Common myeloid progenitor, CD34-positive (primary cell): ENCODE measurements at regions not wholly inside any gene's neighbourhood (a gene's known extent, or its start where the extent isn't known, plus 50 kb on each side); places are given as distances from the start of the nearest gene placed in this dataset.

Source experiments
- CTCF ChIA-PET: fragments of 350-600 bp; sonication (Branson Sonifier 250); formaldehyde crosslinking; loops from one replicate; lab custom pipeline; 2021; ENCODE audit warnings: antibody characterized with exemption; lab: Charles Lee
- POLR2A ChIA-PET: fragments of 350-600 bp; sonication (Branson Sonifier 250); formaldehyde crosslinking; loops from one replicate; lab custom pipeline; 2021; ENCODE audit warnings: antibody characterized with exemption; lab: Charles Lee
- DNase-seq, 3 donors: peaks; one replicate each; pipeline versions ENCODE4 v3.0.0 to v3.0.0-alpha.2; 2013
- H3K27ac ChIP-seq, 2 experiments: 1 replicate in 1 of 2; 2 replicates in 1 of 2; pipeline ENCODE4 v1.7.0; 2013; ENCODE audit warnings: inconsistent platforms in 2 of 2, low read length in 2 of 2, mild to moderate bottlenecking in 2 of 2, low read depth in 1 of 2, moderate library complexity in 1 of 2; ENCODE audit not compliant: severe bottlenecking in 2 of 2, insufficient read depth in 1 of 2, poor library complexity in 1 of 2
- H3K27me3 ChIP-seq, 5 experiments: replicated peaks in 2 of 5; 1 replicate in 3 of 5; 2 replicates in 2 of 5; pipeline versions ENCODE4 v1.6.1 to v1.7.0; 2013; ENCODE audit warnings: low read length in 4 of 5, mild to moderate bottlenecking in 2 of 5, moderate library complexity in 2 of 5, inconsistent platforms in 1 of 5; ENCODE audit not compliant: insufficient read depth in 5 of 5, control insufficient read depth in 4 of 5
- H3K36me3 ChIP-seq, 4 experiments: 1 replicate in 2 of 4; 2 replicates in 2 of 4; pipeline versions ENCODE4 v1.6.1 to v1.7.0; 2013; ENCODE audit warnings: low read length in 3 of 4, control low read depth in 1 of 4, mild to moderate bottlenecking in 1 of 4; ENCODE audit not compliant: control insufficient read depth in 4 of 4, insufficient read depth in 4 of 4
- H3K4me1 ChIP-seq, 4 experiments: 1 replicate in 3 of 4; 2 replicates in 1 of 4; pipeline versions ENCODE4 v1.6.1 to v1.7.1; 2013; ENCODE audit warnings: low read length in 3 of 4, mild to moderate bottlenecking in 3 of 4, control low read depth in 1 of 4, inconsistent platforms in 1 of 4, moderate library complexity in 1 of 4; ENCODE audit not compliant: control insufficient read depth in 4 of 4, insufficient read depth in 4 of 4; ENCODE audit errors: control extremely low read depth in 1 of 4
- H3K4me3 ChIP-seq, 7 experiments: 1 replicate in 4 of 7; 2 replicates in 3 of 7; pipeline versions ENCODE4 v1.5.1 to v1.7.0; 2013; ENCODE audit warnings: mild to moderate bottlenecking in 7 of 7, low read length in 6 of 7, moderate library complexity in 6 of 7, inconsistent platforms in 2 of 7, low read depth in 2 of 7, control low read depth in 1 of 7; ENCODE audit not compliant: insufficient read depth in 4 of 7, control insufficient read depth in 1 of 7; ENCODE audit errors: extremely low read depth in 1 of 7
- H3K9me3 ChIP-seq, 5 experiments: 1 replicate in 4 of 5; 2 replicates in 1 of 5; pipeline versions ENCODE4 v1.6.1 to v1.7.1; 2013; ENCODE audit warnings: low read length in 4 of 5, mild to moderate bottlenecking in 2 of 5, inconsistent platforms in 1 of 5, low read depth in 1 of 5, moderate library complexity in 1 of 5; ENCODE audit not compliant: control insufficient read depth in 4 of 5, insufficient read depth in 2 of 5; ENCODE audit errors: control extremely low read depth in 1 of 5
- WGBS: methylation state at CpG from one replicate; pipeline ENCODE4 v1.1.5; 2013; ENCODE audit not compliant: insufficient coverage; 5-methylcytosine and 5-hydroxymethylcytosine counted together

DNA sequence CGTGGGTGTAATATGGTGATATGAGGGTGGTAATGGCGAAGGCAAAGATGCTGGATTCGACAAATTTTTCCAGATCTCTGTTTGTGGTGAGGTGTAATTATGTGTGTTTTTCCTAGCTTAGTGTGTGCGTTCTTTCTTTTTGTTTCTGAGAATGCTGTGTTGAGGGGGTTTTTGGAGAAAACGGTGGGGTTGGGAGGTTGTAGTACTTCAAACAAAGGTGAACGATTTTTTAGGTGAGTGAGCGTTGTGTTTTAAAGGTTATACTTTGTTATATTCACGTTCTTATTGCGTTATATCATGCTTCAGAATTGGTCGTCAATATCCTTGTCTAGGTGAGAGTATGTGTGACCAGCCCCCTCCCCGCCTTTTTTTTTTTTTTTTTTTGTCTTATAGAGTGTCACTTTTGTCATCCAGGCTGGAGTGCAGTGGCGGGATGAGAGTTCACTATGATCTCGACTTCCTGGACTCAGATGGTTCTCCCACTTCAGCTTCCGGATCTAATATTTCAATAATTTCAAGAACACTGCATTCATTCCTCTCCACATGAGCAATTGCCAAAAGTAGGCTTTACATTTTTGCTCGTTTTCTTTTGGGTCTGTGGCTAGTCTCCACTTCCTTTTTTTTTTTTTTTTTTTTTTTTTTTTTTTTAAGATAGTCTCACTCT, 82.2 kb upstream of the RNU2-1 start:
- H3K36me3 ChIP-seq, result no peaks in the 10 kb centered on the region
- peaks cover 0 to 6% (median 1%) of the 10 kb centered on the region in 4 experiments for H3K4me1 ChIP-seq
- no peak overlapping the region for H3K4me3 ChIP-seq
- POLR2A ChIA-PET, result interaction anchor here (0.6 to 3.1 kb wide), 19 partner anchors 9 to 351 kb away, joined by 3 to 51 read pairs (median 5); partner anchors contain the start of genes BRCA1, DHX8, NBR1 and TMEM106A
- DNase-seq, result no peak
- 0% methylated on average over 7 of the region's 15 CpGs for WGBS
- CTCF ChIA-PET, result interaction anchor here (0.7 to 1.7 kb wide), 6 partner anchors 98 to 292 kb away, joined by 3 to 6 read pairs (median 3); partner anchors contain the start of gene TMEM106A
- no peak overlapping the region for H3K27ac ChIP-seq
- H3K27me3 ChIP-seq, result no peaks in the 10 kb centered on the region
- H3K9me3 ChIP-seq, result peaks cover 0 to 7% (median 4%) of the 10 kb centered on the region in 5 experiments

DNA sequence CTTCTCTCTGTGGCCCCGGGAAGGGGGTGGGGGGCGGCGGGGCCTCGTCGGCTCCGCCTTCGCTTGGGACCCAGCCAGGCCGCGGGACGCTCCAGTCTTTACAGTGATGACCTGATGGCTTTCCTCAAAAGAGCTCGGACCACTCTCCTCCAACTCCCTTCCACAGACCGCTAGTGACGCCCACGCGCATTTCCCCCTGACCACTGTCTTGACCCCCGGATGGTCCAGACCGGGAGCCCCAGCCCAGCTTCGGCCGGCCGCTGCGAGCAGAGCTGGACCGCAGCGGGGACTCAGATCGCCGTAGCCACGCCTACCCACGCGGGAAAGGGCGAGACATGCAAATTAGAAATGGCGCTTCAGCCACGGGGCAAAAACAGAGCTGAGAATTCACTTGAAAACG, 81.6 kb upstream of the RNU2-1 start:
- Histone ChIP-seq H3K27ac (no peak overlapping the region), H3K27me3 (no peaks in the 10 kb centered on the region), H3K4me1 (peaks cover 0 to 6% (median 1%) of the 10 kb centered on the region in 4 experiments), H3K4me3 (no peak overlapping the region), H3K36me3 (no peaks in the 10 kb centered on the region), H3K9me3 (peaks cover 0 to 7% (median 4%) of the 10 kb centered on the region in 5 experiments)
- DNase-seq, result no peak
- ChIA-PET POLR2A (interaction anchor here (0.6 to 3.1 kb wide), 18 partner anchors 8 to 351 kb away, joined by 3 to 51 read pairs (median 5); partner anchors contain the start of genes BRCA1, DHX8, NBR1 and TMEM106A), CTCF (interaction anchor here (1.2 to 1.7 kb wide), 3 partner anchors 101 to 291 kb away, joined by 3 to 6 read pairs (median 4); partner anchors contain the start of gene TMEM106A)
- under 1% methylated on average over 31 of the region's 32 CpGs for WGBS

DNA sequence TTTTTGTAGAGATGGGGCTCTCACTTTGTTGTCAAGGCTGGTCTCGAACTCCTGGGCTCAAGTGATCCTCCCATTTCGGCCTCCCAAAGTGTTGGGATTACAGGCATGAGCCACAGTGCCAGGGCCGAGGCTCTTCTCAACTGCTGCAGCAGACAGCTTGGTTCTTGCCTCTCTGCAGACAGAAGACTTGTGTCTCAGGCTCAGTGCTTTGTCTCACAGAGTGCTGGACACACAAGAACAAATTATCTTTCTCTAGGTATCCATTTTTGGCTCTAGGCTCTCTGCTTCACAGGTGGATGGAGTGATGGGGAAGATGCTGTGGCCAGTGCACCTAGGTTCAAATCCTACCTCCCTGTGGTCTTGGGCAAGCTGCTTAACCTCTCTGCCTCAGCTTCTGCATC, 80.8 kb upstream of the RNU2-1 start:
- no peak overlapping the region for H3K27ac ChIP-seq
- no peaks in the 10 kb centered on the region for H3K27me3 ChIP-seq
- no peak overlapping the region for H3K4me3 ChIP-seq
- 88% methylated on average over 3 of the region's 3 CpGs for WGBS
- ChIA-PET POLR2A (interaction anchor here (1.1 to 3.1 kb wide), 6 partner anchors 20 to 296 kb away, joined by 3 to 51 read pairs (median 18); partner anchors contain the start of gene TMEM106A), CTCF (interaction anchor here (1.7 kb wide), 1 partner anchor 290 kb away, joined by 4 read pairs; no protein-coding TSS in a partner anchor)
- H3K9me3 ChIP-seq, result peaks cover 0 to 4% (median under 1%) of the 10 kb centered on the region in 5 experiments
- H3K36me3 ChIP-seq, result no peaks in the 10 kb centered on the region
- no peak for DNase-seq
- peaks cover 0 to 6% (median 1%) of the 10 kb centered on the region in 4 experiments for H3K4me1 ChIP-seq

DNA sequence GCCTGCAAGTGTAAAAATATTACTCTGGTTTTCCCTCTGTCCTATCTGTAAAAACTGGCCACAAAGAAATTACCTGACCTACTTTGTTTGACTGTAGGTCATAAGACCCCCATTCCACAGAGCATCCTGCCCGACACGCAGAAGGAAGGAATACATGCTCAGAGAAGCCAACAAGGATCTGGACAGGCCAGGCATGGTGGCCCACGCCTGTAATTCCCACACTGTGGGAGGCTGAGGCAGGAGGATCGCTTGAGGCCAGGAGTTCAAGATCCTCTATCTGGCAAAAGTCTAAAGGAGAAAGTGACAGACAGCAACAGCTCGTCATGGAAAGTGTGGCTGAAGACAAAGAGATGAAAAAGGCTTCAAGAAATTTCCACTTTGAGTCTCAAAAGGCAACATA, 78.2 kb upstream of the RNU2-1 start:
- DNase-seq, result no peak
- CTCF ChIA-PET, result no interaction called here
- no peak overlapping the region for H3K4me3 ChIP-seq
- H3K36me3 ChIP-seq, result no peaks in the 10 kb centered on the region
- POLR2A ChIA-PET, result no interaction called here
- H3K4me1 ChIP-seq, result peaks cover 0 to 6% (median 1%) of the 10 kb centered on the region in 4 experiments
- H3K27me3 ChIP-seq, result no peaks in the 10 kb centered on the region
- H3K27ac ChIP-seq, result no peak overlapping the region
- H3K9me3 ChIP-seq, result no peaks in the 10 kb centered on the region
- WGBS, result 98% methylated on average over 5 of the region's 5 CpGs

DNA sequence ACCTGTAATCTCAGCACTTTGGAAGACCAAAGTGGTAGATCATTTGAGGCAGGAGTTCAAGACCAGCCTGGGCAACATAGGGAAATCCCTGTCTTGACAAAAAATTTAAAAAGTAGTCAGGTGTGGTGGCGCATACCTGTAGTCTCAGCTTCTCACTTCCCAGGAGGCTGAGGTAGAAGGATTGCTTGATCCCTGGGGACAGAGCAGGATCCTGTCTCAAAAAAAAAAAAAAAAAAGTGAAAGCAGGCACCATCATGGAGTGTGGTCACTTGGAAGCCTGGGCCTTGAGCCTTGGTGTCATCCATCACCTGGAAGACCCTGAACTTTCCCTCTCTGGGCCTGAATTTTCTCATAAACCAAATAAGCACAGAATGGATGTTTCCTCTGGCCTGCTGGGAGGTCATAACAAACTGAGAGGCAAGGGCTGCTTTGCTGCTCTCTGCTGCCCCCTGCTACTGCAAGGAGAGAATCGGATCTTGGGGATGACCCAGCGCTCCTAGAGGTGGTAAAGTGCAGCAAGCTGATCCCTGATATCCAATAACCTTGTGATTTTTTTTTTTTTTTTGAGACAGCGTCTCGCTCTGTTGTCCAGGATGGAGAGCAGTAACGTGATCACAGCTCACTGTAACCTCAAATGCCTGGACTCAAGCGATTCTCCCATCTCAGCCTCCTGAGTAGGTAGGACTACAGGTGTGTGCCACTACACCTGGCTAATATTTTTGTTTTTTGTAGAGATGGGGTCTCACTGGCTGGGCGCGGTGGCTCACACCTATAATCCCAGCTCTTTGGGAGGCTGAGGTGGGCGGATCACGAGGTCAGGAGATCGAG, 75.9 kb upstream of the RNU2-1 start:
- 17% methylated on average over 6 of the region's 12 CpGs for WGBS
- no peaks in the 10 kb centered on the region for H3K9me3 ChIP-seq
- CTCF ChIA-PET, result interaction anchor here (0.6 to 1.1 kb wide), 9 partner anchors 10 to 1088 kb away, joined by 3 to 4 read pairs (median 3); partner anchors contain the start of gene TMEM106A
- H3K27me3 ChIP-seq, result no peaks in the 10 kb centered on the region
- no peaks in the 10 kb centered on the region for H3K36me3 ChIP-seq
- H3K4me3 ChIP-seq, result no peak overlapping the region
- H3K27ac ChIP-seq, result no peak overlapping the region
- peak in 2 of 3 donors; percentile 33 to 35 for DNase-seq
- no peaks in the 10 kb centered on the region for H3K4me1 ChIP-seq
- POLR2A ChIA-PET, result interaction anchor here (0.5 to 1.0 kb wide), 5 partner anchors 25 to 204 kb away, joined by 3 to 12 read pairs (median 3); no protein-coding TSS in a partner anchor

DNA sequence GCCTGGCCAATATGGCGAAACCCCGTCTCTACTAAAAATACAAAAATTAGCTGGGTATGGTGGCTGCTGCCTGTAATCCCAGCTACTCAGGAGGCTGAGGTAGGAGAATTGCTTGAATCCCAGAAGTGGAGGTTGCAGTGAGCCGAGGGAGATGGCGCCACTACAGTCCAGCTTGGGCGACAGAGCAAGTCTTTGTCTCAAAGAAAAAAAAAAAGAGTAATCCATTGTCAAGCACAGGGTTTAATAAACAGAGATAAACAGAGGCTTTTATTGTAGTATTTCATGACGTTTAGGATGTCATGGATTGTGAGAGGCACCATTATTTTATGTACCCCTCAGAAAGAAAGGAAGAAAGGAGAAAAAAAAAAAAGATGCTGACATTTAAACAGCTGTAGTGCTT, 75.2 kb upstream of the RNU2-1 start:
- no peak overlapping the region for H3K27ac ChIP-seq
- H3K4me1 ChIP-seq, result no peaks in the 10 kb centered on the region
- WGBS, result 93% methylated on average over 4 of the region's 6 CpGs
- POLR2A ChIA-PET, result interaction anchor here (0.6 kb wide), 1 partner anchor 26 kb away, joined by 3 read pairs; no protein-coding TSS in a partner anchor
- H3K9me3 ChIP-seq, result no peaks in the 10 kb centered on the region
- CTCF ChIA-PET, result interaction anchor here (0.6 to 1.3 kb wide), 6 partner anchors 11 to 1089 kb away, joined by 3 to 4 read pairs (median 3); partner anchors contain the start of gene TMEM106A
- H3K27me3 ChIP-seq, result no peaks in the 10 kb centered on the region
- no peak overlapping the region for H3K4me3 ChIP-seq
- H3K36me3 ChIP-seq, result no peaks in the 10 kb centered on the region
- peak in 2 of 3 donors; percentile 16 to 25 for DNase-seq
